HPDE6-E6E7 (cell line): ENCODE measurements at regions not wholly inside any gene's neighbourhood (a gene's known extent, or its start where the extent isn't known, plus 50 kb on each side); places are given as distances from the start of the nearest gene placed in this dataset.
A peak's percentile ranks its signal among the peaks of the same experiment; 100 is the strongest.

ENCODE experiments used
- DNase-seq: peaks from one replicate; pipeline ENCODE4 v3.0.0; 2011; ENCODE audit warnings: missing footprints; ENCODE audit errors: extremely low spot score

- no peak for DNase-seq
Measured at GRCh38 chr15:45743426-45744235, 108.8 kb downstream of the SQOR start.

- no peak for DNase-seq
Measured at GRCh38 chr15:45744236-45744589, 109.4 kb downstream of the SQOR start.

DNA sequence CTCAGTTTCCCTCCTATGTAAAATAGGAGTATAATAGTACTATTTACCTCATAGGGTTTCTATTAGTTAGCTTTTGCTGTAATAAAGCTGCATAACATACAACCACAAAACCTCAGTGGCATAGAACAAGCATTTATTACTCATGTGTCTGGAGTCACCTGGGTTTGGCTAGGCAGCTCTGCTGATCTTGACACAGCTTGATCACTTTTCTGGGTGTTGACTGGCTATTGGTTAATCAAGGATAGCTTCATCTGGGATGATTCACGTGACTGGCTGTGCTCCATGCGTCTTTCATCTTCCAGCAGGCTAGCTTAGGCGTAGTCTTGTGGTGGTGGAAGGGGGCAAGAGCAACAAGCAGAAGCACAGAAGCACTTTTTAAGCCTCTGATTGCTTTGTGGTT, 112.6 kb downstream of the SQOR start:
- no peak for DNase-seq

DNA sequence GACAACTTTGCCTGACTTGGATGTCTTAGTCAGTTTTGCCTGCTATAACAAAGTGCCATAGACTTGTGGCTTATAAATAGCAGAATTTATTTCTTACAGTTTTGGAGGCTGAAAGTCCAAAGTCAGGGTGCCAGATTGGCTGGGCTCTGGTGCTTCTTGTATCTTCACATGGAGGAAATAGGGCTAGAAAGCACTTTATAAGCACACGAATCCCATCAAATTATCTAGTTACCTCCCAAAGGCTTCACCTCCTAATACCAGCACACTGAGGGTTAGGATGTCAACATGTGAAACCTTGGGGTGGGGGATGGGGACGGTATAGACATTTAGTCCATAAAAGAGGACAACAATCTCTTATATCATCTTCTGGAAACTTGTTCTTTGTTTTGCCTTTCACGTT, 116.8 kb downstream of the SQOR start:
- no peak for DNase-seq

DNA sequence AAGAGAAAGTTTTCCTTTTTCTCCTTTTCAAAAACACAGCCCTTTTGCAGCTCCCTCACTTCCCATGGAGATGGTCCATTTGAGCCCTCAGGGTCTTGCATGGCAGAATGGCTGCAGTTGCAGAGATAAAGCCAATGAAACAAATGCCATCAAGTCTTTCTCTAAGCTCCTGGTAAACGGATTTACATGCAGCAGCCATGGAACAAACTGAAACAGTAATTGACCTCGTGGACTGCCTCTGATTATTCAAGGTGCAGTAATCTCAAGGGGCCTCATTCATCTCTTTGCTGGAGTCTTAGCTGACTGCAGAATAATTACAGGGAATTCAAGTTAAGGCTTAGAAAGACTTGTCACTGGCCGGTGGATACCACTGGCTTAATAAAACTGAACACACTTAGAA, 125.1 kb downstream of the SQOR start:
- no peak for DNase-seq

DNA sequence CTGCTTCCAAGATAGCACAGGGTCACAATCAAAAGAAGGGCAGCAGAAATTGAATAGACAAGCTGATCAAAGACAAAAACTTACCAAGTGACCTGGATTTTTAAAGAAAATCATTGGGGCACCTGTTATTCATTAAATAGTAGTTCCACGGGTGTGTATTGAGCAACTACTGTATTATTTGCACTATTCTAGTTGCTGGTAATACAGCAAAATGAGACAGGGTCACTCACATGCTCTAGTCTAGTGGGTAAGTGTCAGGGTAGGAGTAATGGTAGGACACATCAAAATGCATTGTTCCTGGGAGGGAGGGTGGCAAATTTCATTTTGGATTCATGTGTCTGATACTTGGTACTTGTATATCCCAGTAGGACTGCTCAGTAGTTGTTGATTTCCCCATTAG, 127.9 kb downstream of the SQOR start:
- no peak for DNase-seq

- DNase-seq = no peak
Measured at GRCh38 chr15:45763170-45763869, 128.5 kb downstream of the SQOR start.

DNA sequence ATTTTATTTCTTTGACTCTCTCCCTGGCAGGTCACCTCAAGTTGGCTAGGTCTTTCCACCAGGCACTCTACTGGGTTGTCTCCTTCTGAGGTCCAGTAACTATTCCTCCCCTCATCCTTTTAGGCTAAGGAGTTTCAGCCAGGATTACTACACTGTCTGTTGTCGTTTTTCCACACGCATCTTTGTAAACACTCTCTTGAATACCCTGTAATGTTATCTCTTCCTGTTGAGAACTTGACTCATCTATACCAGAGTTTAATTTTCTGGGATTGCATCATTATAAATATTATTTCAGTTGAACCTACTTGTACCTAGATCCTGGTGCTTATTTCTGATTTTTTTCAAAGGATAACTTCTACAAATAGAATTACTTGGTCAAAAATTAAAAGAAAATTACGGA, 138.3 kb downstream of the SQOR start:
- DNase-seq = no peak

DNA sequence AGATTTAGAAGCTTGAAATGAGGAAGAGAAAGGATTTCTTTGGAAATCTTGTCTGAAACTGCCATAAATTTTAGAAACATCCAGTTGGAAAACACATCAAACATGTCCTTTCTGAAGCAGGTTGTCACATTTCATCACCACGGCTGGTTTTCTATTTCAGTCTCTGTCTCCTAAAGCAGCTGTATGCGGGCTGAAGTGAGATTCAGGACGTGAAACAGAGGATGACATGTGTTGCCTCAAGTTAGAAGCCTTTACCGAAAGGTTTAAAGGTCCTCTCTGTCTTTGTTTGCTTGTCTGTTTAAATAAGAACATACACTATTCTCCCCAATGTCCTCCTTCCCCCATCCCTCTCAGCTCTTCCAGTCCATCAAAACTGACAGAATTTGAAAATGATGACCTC, 141.9 kb downstream of the SQOR start:
- no peak for DNase-seq

GRCh38 chr15:45777781-45778180, 143.0 kb downstream of the SQOR start:
- DNase-seq = no peak

- no peak for DNase-seq
Measured at GRCh38 chr15:45780352-45780751, 145.5 kb downstream of the SQOR start.

GRCh38 chr15:45784656-45785055, 149.8 kb downstream of the SQOR start:
- DNase-seq = no peak

DNA sequence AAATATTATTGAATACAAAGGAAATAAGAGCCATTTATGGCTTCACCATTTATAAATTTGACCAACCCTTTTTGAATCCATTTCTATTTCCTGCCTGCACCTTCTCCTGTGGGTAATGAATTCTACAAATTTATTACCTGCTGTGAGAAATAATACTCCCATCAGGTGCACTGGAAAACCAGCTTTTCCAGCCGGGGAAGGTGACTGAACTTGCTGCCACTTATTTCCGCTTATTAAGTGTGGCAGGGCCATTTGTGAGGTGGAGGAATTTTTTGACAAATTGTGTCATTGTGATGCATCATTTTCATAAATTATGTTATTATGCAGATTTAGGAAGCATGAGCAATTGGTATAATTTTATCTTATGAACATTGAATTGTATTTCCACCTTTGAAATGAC, 151.1 kb downstream of the SQOR start:
- no peak for DNase-seq

- peak; percentile 25 for DNase-seq
Measured at GRCh38 chr15:45790325-45790943, 155.6 kb downstream of the SQOR start.

GRCh38 chr15:45794304-45794703, 159.5 kb downstream of the SQOR start:
- DNase-seq = no peak

GRCh38 chr15:45794712-45795439, 160.0 kb downstream of the SQOR start:
- DNase-seq = no peak

DNA sequence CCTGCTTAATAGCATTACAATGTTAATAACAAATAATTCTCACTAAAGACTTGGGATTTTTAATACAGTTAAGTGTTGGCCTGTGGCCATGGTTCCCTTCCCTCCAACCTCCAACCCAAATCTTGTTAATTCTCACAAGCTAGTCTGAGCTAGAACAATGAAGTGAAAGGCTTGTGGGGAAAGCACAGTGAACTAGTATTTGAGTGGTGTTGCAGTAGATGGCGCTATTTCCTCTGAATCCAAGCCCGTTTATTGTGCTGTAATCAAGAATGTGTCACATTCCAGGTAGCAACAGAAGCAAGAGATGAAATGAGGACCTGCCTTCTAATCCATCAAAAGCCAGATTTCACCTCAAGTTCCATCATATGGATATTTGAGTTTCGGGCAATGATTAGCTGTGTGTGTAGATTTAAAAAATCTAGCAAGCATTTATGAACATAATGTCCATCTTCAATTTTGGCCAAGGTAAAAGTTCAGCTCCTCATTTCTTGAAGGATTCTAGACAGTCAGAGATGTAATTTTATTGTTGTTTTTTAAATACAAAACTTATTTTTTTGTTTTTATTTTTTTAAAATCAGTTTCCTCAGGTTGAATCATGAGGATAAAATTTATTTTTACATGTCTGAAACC, 160.7 kb downstream of the SQOR start:
- DNase-seq = peak; percentile 46

DNA sequence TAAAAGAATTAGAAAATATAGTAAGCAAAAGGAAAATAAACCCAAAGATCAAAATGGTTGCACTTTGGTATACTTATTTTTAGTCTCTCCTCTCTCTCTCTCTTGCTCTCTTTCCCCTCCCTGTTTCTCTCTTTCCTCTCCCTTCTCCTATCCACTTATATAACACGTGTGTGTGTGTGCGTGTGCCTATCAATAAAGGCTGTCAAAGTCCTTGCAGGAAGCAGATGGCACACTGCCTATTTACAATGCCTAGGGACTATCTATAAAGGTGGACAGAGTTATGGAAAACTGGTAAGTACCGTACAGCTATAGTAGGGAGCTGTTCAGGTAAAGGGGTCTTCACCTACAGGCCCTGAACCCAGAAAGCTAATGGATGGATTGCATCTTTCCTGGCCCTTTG, 161.6 kb downstream of the SQOR start:
- no peak for DNase-seq

- DNase-seq = no peak
Measured at GRCh38 chr15:45799508-45799907, 164.7 kb downstream of the SQOR start.

DNA sequence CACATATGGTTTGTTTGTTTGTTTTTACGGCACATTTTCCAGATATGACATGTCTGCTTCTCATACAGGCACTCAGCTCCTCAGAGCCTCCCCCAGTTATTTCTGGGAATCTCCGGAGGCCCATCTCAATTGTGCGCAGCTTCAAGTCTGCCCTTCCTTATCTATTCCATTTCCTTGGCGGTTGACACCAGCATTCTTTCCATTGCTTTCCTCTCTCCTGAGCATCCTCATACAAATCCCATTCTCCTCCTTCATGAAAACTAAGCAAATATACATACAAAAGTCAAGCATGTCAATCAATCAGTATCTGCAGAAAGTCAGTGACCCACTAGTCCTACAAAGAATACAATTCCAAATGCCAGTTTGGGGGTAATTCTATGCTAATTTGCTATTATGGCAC, 166.7 kb downstream of the SQOR start:
- DNase-seq = no peak

DNA sequence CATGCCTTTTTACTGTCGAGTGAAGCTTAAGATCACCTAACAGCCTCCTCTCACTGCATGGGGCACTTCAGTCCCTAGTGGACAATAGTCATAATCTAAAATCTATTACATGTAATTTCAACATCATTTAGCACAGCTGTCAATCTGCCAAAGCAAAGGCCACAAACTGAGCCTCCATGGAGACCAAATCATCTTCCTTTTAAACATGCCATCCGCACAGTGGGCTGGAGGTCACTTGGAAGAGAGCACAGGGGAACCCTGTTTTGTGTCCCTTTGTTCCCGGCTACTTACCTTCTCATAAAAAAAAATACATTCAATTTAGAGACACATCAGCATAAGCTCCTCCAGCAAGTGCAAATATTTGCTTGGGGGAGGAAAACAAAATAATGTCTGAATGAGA, 167.3 kb downstream of the SQOR start:
- DNase-seq = no peak

DNA sequence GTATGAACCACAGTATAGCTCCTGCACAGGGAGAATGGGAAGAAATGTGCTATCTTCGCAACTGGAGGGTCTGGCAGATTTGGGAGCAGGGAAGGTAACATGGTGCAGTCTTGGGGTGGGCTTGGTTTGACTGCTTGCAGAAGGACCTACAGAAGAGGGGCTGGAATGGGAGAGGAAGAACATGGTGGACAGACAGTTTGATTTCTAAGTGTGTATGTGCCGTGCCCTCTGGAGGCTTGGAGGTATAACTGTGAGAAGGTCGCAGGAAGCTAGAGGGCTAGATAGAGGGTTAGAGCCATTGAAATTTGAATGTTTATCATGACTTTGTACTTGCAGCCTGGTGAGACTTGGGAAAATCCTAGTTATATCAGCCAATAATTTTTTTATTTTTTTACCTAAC, 169.2 kb downstream of the SQOR start:
- DNase-seq = no peak
